ENCODE measurements at regions not wholly inside any gene's neighbourhood (a gene's known extent, or its start where the extent isn't known, plus 50 kb on each side); places are given as distances from the start of the nearest gene placed in this dataset.

DNA sequence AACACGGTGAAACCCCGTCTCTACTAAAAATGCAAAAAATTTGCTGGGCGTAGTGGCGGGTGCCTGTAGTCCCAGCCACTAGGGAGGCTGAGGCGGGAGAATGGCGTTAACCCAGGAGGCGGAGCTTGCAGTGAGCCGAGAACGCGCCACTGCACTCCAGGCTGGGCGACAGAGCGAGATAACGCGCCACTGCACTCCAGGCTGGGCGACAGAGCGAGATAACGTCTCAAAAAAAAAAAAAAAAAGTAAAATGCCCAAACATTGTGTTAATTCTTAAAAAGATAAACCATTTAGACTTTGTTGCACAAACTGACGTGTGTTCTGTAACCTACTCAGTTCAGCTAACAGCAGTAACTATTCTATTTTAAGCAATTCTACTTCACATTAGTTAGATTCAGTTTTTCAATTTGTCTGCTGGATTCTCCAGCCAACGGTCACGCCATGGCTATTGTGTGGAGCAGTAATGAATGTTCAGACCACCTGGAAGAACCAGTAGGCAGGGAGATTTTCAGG, 119.3 kb upstream of the MAN2A1 start:
- TF ChIP-seq, protein P1, sequence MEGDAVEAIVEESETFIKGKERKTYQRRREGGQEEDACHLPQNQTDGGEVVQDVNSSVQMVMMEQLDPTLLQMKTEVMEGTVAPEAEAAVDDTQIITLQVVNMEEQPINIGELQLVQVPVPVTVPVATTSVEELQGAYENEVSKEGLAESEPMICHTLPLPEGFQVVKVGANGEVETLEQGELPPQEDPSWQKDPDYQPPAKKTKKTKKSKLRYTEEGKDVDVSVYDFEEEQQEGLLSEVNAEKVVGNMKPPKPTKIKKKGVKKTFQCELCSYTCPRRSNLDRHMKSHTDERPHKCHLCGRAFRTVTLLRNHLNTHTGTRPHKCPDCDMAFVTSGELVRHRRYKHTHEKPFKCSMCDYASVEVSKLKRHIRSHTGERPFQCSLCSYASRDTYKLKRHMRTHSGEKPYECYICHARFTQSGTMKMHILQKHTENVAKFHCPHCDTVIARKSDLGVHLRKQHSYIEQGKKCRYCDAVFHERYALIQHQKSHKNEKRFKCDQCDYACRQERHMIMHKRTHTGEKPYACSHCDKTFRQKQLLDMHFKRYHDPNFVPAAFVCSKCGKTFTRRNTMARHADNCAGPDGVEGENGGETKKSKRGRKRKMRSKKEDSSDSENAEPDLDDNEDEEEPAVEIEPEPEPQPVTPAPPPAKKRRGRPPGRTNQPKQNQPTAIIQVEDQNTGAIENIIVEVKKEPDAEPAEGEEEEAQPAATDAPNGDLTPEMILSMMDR (IDR thresholded peaks at IDR 0.05; ENCODE audit: low read length, missing control alignments), result no peak
- no peak overlapping the region for H3K4me3 ChIP-seq (replicated peaks; ENCODE audit: low read depth, low read length)
- no peak for DNase-seq (ENCODE audit: low read depth)

DNA sequence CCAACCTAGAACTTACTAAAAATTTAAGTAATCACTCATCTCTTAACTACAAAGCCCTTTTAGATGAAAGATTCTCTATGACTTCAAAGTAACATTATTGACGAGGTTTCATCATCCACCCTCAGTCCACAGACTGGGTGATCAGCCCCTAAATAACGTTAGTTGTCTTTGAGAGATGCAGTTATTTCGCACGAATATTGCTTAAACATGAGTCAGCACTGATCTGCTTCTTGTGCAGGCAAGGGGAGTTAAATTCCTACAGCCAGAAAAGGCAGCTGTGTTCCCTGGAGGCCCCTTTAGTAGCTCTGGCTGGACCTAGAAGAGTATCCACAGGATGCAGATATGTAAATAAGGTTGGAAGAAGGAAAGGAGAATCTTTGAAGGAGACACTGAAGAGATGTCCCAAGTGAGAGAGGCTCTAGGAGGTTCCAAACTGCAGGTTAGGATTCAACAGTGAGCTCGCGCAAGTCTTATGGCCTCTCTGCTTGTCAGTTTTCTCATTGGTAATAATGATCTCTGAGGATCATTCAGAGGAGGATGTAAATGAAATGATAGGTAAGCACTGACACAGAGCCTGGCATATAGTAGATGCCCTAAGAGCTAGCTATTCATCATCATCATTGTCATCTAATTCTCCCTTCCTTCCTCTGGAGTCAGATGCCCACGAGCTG, 122.2 kb upstream of the MAN2A1 start:
- no peak overlapping the region for H3K4me3 ChIP-seq (replicated peaks; ENCODE audit: low read depth, low read length)
- TF ChIP-seq, protein P1 (IDR thresholded peaks at IDR 0.05; ENCODE audit: low read length, missing control alignments), result no peak
- DNase-seq (ENCODE audit: low read depth), result peak; percentile 79

DNA sequence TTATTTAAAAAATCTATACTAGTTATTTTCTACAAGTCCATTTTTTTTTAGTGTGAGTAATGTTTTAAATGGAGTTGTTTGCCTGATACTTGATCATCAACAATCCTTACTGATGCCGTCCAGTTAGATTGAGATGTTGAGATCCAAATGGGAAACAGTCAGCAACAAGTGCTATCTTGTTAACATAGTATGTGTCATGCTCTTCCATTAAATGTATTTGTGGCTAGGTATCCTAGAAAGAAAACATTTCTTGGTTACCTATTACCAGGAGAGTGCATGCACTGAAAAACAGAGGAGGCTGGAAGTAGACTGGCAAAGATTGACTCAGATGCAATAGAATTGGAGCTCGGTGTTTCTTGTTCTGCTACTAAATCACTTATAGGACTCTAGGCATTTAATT, 123.4 kb upstream of the MAN2A1 start:
- no peak overlapping the region for H3K4me3 ChIP-seq (replicated peaks; ENCODE audit: low read depth, low read length)
- TF ChIP-seq, protein P1 (IDR thresholded peaks at IDR 0.05; ENCODE audit: low read length, missing control alignments), result no peak
- DNase-seq (ENCODE audit: low read depth), result no peak

DNA sequence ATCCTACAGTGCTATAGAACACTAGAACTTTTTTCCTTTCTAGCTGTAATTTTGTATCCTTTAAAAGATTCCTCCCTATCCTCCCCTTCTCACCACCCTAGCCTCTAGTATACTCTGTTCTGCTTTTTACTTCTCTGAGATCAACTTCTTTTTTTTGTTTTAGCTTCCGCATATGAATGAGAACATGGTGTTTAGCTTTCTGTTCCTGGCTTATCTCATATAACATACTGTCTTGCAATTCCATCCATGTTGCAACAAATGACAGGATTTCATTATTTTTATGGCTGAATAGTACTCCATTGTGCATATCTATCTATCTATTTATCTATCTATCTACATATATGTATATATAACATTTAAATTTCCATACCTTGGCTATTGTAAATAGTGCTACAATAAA, 126.0 kb upstream of the MAN2A1 start:
- DNase-seq (ENCODE audit: low read depth), result no peak
- H3K4me3 ChIP-seq (replicated peaks; ENCODE audit: low read depth, low read length), result no peak overlapping the region
- TF ChIP-seq, protein P1 (IDR thresholded peaks at IDR 0.05; ENCODE audit: low read length, missing control alignments), result no peak

DNA sequence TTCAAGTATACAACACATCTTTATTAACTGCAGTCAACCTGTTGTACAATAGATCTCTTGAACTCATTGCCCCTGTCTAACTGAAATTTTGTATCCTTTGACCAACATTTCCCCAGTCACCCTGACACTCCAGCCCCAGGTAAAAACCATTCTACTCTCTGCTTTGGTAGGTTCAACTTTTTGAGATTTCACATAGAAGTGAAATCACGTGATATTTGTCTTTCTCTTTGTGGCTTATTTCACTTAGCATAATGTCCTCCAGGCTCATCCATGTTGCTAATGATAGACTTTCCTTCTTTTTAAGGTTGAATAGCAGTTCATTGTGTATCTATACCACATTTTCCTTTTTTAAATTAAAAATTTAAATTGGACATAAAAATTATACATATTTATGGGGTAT, 126.5 kb upstream of the MAN2A1 start:
- TF ChIP-seq, protein P1 (IDR thresholded peaks at IDR 0.05; ENCODE audit: low read length, missing control alignments), result no peak
- no peak overlapping the region for H3K4me3 ChIP-seq (replicated peaks; ENCODE audit: low read depth, low read length)
- no peak for DNase-seq (ENCODE audit: low read depth)

DNA sequence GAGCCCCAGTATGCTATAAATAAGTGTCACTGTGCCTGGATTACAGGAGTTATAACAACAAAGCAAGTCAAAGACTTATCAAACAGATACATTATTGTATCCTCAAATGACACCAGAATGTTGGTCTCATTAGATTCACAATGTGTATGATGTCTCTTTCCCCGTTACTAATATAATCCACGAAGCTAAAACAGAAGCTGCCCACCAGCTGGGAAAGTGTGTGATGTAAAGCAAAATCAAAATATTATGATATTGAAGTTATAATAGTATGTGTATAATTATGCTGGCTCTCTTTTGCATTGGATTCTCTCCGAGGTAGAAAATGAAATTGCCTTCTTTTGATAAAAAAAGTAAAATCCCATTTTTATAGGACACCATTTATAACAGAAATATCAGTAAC, 127.3 kb upstream of the MAN2A1 start:
- DNase-seq (ENCODE audit: low read depth), result no peak
- TF ChIP-seq, protein P1 (IDR thresholded peaks at IDR 0.05; ENCODE audit: low read length, missing control alignments), result no peak
- no peak overlapping the region for H3K4me3 ChIP-seq (replicated peaks; ENCODE audit: low read depth, low read length)

DNA sequence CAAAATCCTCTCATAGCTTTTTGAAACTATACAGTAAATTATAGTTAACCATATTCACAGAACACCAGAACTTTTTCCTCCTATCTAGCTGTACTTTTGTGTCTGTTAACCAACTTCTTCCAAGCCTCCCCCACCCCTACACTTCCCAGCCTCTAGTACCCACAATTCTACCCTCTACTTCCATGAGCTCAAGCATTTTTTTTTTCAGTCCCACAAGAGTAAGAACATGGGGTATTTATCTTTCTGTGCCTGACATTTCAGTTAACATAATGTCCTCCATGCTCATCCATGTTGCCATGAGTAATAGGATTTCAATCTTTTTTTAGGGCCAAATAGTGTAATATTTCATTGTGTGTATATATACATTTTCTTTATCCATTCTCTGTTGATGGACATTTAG, 128.3 kb upstream of the MAN2A1 start:
- no peak overlapping the region for H3K4me3 ChIP-seq (replicated peaks; ENCODE audit: low read depth, low read length)
- DNase-seq (ENCODE audit: low read depth), result no peak
- TF ChIP-seq, protein P1 (IDR thresholded peaks at IDR 0.05; ENCODE audit: low read length, missing control alignments), result no peak

All from fibroblast of pulmonary artery (primary cell).